Spleen (tissue), 7 donors: ENCODE measurements at regions not wholly inside any gene's neighbourhood (a gene's known extent, or its start where the extent isn't known, plus 50 kb on each side); places are given as distances from the start of the nearest gene placed in this dataset.

Source experiments
- CTCF ChIP-seq, 11 experiments: fragments of 200-600 bp in 7 of 11; fragments of 450-650 bp in 4 of 11; sonication (generic) in 4 of 11; IDR thresholded peaks in 8 of 11; conservative IDR thresholded peaks in 3 of 11; 1 replicate in 7 of 11; 2 replicates in 4 of 11; pipeline versions ENCODE4 v1.4.0 to v1.8.0; 2016 to 2021; ENCODE audit warnings: antibody characterized with exemption in 11 of 11, inconsistent platforms in 4 of 11, mild to moderate bottlenecking in 1 of 11
- POLR2A ChIP-seq, 3 donors: fragments of 450-650 bp; IDR thresholded peaks; one replicate each; pipeline ENCODE4 v1.5.1; 2017; ENCODE audit warnings: antibody characterized with exemption in 3 of 3, mild to moderate bottlenecking in 1 of 3
- donor health status: DM: no; HTN: no; CAD: no; lungs with moderate emphysema.
- donor health status: DM: no; HTN: no; CAD: no.
- donor health status: DM: no; HTN: no; CAD: no.

- no peak for TF ChIP-seq POLR2A (IDR thresholded peaks at IDR 0.05)
- TF ChIP-seq CTCF (IDR thresholded peaks at IDR 0.05 in 8 of 11, conservative IDR thresholded peaks at IDR 0.05 in 3 of 11) = no peak
Measured at GRCh38 chr2:38440655-38441054, 63.6 kb upstream of the ATL2 start.
